GM12864 (cell line): ENCODE measurements at regions not wholly inside any gene's neighbourhood (a gene's known extent, or its start where the extent isn't known, plus 50 kb on each side); places are given as distances from the start of the nearest gene placed in this dataset.

Experiments
- DNase-seq: peaks from one replicate; pipeline ENCODE4 v3.0.0-alpha.2; 2011; ENCODE audit warnings: low read depth
- H3K4me3 ChIP-seq: 2 replicates; pipeline ENCODE4 v1.5.1; 2011; ENCODE audit warnings: mild to moderate bottlenecking, low read depth, low read length, control low read depth
- TF ChIP-seq, protein P1 (sequence below): IDR thresholded peaks from 2 replicates; pipeline ENCODE4 v1.5.1; 2011; ENCODE audit warnings: low read depth, mild to moderate bottlenecking, moderate library complexity, low read length, control low read depth, inconsistent platforms; ENCODE audit errors: missing control alignments

- TF ChIP-seq, protein P1, sequence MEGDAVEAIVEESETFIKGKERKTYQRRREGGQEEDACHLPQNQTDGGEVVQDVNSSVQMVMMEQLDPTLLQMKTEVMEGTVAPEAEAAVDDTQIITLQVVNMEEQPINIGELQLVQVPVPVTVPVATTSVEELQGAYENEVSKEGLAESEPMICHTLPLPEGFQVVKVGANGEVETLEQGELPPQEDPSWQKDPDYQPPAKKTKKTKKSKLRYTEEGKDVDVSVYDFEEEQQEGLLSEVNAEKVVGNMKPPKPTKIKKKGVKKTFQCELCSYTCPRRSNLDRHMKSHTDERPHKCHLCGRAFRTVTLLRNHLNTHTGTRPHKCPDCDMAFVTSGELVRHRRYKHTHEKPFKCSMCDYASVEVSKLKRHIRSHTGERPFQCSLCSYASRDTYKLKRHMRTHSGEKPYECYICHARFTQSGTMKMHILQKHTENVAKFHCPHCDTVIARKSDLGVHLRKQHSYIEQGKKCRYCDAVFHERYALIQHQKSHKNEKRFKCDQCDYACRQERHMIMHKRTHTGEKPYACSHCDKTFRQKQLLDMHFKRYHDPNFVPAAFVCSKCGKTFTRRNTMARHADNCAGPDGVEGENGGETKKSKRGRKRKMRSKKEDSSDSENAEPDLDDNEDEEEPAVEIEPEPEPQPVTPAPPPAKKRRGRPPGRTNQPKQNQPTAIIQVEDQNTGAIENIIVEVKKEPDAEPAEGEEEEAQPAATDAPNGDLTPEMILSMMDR: no peak
- H3K4me3 ChIP-seq: no peak overlapping the region
These were observed 132.4 kb upstream of the FOXK1 start for GRCh38 chr7:4549681-4550080.

DNA sequence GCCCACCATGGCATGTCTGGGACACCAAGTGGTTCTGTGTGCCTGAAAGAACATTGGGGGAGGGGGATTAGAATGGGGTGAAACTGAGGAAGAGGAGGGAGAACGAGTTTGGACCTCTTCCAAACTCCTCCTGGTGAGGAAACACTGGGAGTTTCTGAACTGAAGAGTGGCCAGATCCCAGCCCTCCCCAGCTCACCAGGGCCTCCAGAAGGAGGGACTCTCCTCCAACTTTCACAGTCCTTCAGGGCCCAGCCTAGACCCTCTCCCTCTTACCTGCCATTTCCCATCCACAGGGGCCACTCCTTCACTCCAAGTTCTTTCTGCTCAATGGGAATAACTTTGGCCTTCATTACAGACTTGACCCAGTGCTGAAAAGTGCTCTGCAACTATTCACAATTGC lies 132.0 kb upstream of the FOXK1 start:
- TF ChIP-seq, protein P1: no peak
- H3K4me3 ChIP-seq: no peak overlapping the region
- no peak for DNase-seq

More at GRCh38 chr7:4549681-4550080, 132.4 kb upstream of the FOXK1 start:
- no peak for DNase-seq

DNA sequence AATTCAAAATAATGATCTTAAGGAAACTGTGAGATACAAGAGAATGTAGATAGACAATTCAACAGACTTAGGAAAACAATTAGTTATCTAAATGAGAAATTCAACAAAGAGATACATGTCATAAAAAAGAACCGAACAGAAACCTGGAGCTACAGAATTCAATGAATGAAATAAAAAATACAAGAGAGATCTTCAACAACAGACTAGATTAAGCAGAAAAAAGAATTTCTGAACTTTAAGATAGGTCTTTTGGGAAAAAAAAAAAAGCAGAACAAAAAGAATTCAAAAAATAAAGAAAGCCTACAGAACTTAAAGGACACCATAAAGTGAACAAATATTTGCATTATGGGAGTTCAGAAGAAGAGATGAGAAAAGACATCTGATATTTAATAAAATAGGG lies 129.1 kb upstream of the FOXK1 start:
- no peak for DNase-seq
- H3K4me3 ChIP-seq: no peak overlapping the region
- TF ChIP-seq, protein P1: no peak

GRCh38 chr7:4556868-4557793 lies 125.0 kb upstream of the FOXK1 start:
- DNase-seq: no peak
- H3K4me3 ChIP-seq: no peak overlapping the region
- TF ChIP-seq, protein P1: no peak

- TF ChIP-seq, protein P1: no peak
- DNase-seq: no peak
- no peak overlapping the region for H3K4me3 ChIP-seq
These were observed 120.3 kb upstream of the FOXK1 start for GRCh38 chr7:4561795-4562194.

GRCh38 chr7:4566714-4567113 lies 115.4 kb upstream of the FOXK1 start:
- TF ChIP-seq, protein P1: no peak
- DNase-seq: no peak
- no peak overlapping the region for H3K4me3 ChIP-seq

DNA sequence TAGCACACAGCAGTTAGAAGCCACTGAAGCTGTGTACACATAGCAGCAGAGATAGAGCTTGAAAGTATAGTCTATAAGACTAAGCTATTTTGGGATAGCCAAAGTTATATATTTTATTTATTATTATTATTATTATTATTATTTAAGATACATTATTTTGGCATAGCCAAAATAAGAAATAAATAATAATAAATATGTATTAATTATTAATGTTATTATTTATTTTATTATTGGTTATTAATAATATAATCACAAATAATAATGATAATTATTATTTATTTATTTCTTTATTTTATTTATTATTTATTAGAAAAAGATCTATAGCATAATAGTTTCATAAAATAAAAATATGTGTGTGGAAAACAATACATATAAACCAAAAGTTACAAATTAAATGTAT lies 107.2 kb upstream of the FOXK1 start:
- TF ChIP-seq, protein P1: no peak

More for the DNA sequence above, 107.2 kb upstream of the FOXK1 start:
- DNase-seq: no peak
- H3K4me3 ChIP-seq: no peak overlapping the region
